Stimulated activated CD4-positive, alpha-beta T cell treated with anti-CD3 and anti-CD28 coated beads, TNF-alpha, amount 100 ng/mL, for 4 hours (primary cell): ENCODE measurements at regions not wholly inside any gene's neighbourhood (a gene's known extent, or its start where the extent isn't known, plus 50 kb on each side); places are given as distances from the start of the nearest gene placed in this dataset.
"Not testable (repeated sequence)": the region's sequence is repeated elsewhere in the genome, so short reads cannot be mapped to it uniquely, and the experiment has no call there.

Experiments
- DNase-seq, 3 experiments: peaks; one replicate each; pipeline ENCODE4 v3.0.0-alpha.2; 2020; ENCODE audit warnings: low read depth in 3 of 3

- DNase-seq: no peak
These were observed 161.7 kb downstream of the BMP7 start for GRCh38 chr20:57104651-57105204.

GRCh38 chr20:57106030-57106682 is 160.3 kb downstream of the BMP7 start:
- no peak for DNase-seq

- no peak for DNase-seq
These were observed 159.7 kb downstream of the BMP7 start for GRCh38 chr20:57106692-57107091.

- no peak for DNase-seq
These were observed 159.2 kb downstream of the BMP7 start for GRCh38 chr20:57107208-57107607.

GRCh38 chr20:57108218-57108617 is 158.2 kb downstream of the BMP7 start:
- DNase-seq: no peak

GRCh38 chr20:57108742-57109570 is 157.5 kb downstream of the BMP7 start:
- DNase-seq: no peak

GRCh38 chr20:57109571-57109953 is 156.9 kb downstream of the BMP7 start:
- DNase-seq: no peak

GRCh38 chr20:57110121-57111027 is 156.1 kb downstream of the BMP7 start:
- not testable (repeated sequence) for DNase-seq

GRCh38 chr20:57111028-57111373 is 155.4 kb downstream of the BMP7 start:
- DNase-seq: no peak

- DNase-seq: no peak
These were observed 154.0 kb downstream of the BMP7 start for GRCh38 chr20:57112448-57112847.

GRCh38 chr20:57114290-57115005 is 152.0 kb downstream of the BMP7 start:
- no peak for DNase-seq

GRCh38 chr20:57117296-57117695 is 149.1 kb downstream of the BMP7 start:
- no peak for DNase-seq

GRCh38 chr20:57118107-57118769 is 148.2 kb downstream of the BMP7 start:
- no peak for DNase-seq
